ENCODE measurements at regions not wholly inside any gene's neighbourhood (a gene's known extent, or its start where the extent isn't known, plus 50 kb on each side); places are given as distances from the start of the nearest gene placed in this dataset.

GRCh38 chr12:126891789-126892188 is 1375.2 kb upstream of the TMEM132C start:
- H3K56ac ChIP-seq (replicated peaks; ENCODE audit: insufficient read length, low read depth, low read length), result no peak overlapping the region
- TF ChIP-seq CEBPB (IDR thresholded peaks at IDR 0.05; ENCODE audit: low read depth, low read length), result no peak
- TF ChIP-seq JUND (IDR thresholded peaks at IDR 0.05; ENCODE audit: low read length), result no peak
- no peak for TF ChIP-seq CHD2 (IDR thresholded peaks at IDR 0.05; ENCODE audit: low read length)
- TF ChIP-seq CHD1 (IDR thresholded peaks at IDR 0.05; ENCODE audit: low read depth, low read length), result no peak
- no peak for TF ChIP-seq RAD21 (IDR thresholded peaks at IDR 0.05 in 1 of 2, conservative IDR thresholded peaks at IDR 0.05 in 1 of 2; ENCODE audit: low read depth in 2 of 2, low read length in 2 of 2)
- no peak for TF ChIP-seq NRF1 (IDR thresholded peaks at IDR 0.05; ENCODE audit: low read depth, low read length)
- H3K9ac ChIP-seq (replicated peaks in 1 of 4; ENCODE audit: extremely low read depth in 1 of 4, low read depth in 3 of 4, low read length in 3 of 4), result no peak overlapping the region
- H2BK5ac ChIP-seq (ENCODE audit: low read depth, low read length), result no peak overlapping the region
- H3K4me2 ChIP-seq (ENCODE audit: insufficient read depth in 1 of 2, low read depth in 2 of 2, low read length in 2 of 2), result no peak overlapping the region
- H3K4me1 ChIP-seq (replicated peaks in 1 of 4; ENCODE audit: control insufficient read depth in 3 of 4, insufficient read depth in 4 of 4, low read length in 3 of 4), result no peaks in the 10 kb centered on the region
- no peaks in the 10 kb centered on the region for H4K20me1 ChIP-seq (replicated peaks in 1 of 2; ENCODE audit: control insufficient read depth in 1 of 2, insufficient read depth in 2 of 2, low read length in 2 of 2)
- no peak overlapping the region for H2BK15ac ChIP-seq (ENCODE audit: low read length)
- FAIRE-seq (no peak), DNase-seq (ENCODE audit: low read depth in 1 of 2, low spot score in 2 of 2) (peak in 1 of 2 experiments; percentile 57)
- no peaks in the 10 kb centered on the region for H3K36me3 ChIP-seq (ENCODE audit: control insufficient read depth in 2 of 4, insufficient read depth in 4 of 4, low read length in 3 of 4)
- H3K23me2 ChIP-seq (ENCODE audit: low read depth, low read length), result no peaks in the 10 kb centered on the region
- no peaks in the 10 kb centered on the region for H3K9me3 ChIP-seq (ENCODE audit: insufficient read depth in 2 of 2, low read depth in 1 of 2, low read length in 1 of 2)
- WGBS, 2 experiments (ENCODE audit: extremely low coverage in 1 of 2, insufficient coverage in 1 of 2, insufficient read length in 1 of 2, insufficient replicate concordance in 2 of 2, low coverage in 1 of 2, low lambda C conversion rate in 2 of 2, missing lambda C conversion rate in 1 of 2), result 88% methylated on average over 1 of the region's 1 CpG; no CpG with 5 or more reads in 1 of the 2 experiments
- no peak overlapping the region for H2BK20ac ChIP-seq (ENCODE audit: low read length)
- no peaks in the 10 kb centered on the region for H3K79me1 ChIP-seq (ENCODE audit: low read depth, low read length)
- H3K14ac ChIP-seq (ENCODE audit: insufficient read length), result no peak overlapping the region
- no peak overlapping the region for H2AK5ac ChIP-seq (ENCODE audit: low read depth, low read length)
- no peak overlapping the region for H2AFZ ChIP-seq (ENCODE audit: low read length)
- no peak overlapping the region for H4K91ac ChIP-seq (replicated peaks; ENCODE audit: insufficient read length, low read length)
- H3K4me3 ChIP-seq (ENCODE audit: extremely low read depth in 1 of 4, insufficient read depth in 2 of 4, low read depth in 3 of 4, low read length in 4 of 4), result no peak overlapping the region
- H3K23ac ChIP-seq (ENCODE audit: insufficient read length), result no peak overlapping the region
- no peak overlapping the region for H4K8ac ChIP-seq (ENCODE audit: extremely low read depth, insufficient read depth, low read length)
- H3K27ac ChIP-seq (ENCODE audit: low read depth, low read length), result no peak overlapping the region
- H3K27me3 ChIP-seq (replicated peaks in 1 of 4; ENCODE audit: control insufficient read depth in 3 of 4, extremely low read depth in 1 of 4, insufficient read depth in 3 of 4, low read length in 3 of 4), result no peaks in the 10 kb centered on the region
- POLR2A ChIA-PET (ENCODE audit: partially characterized antibody), result no interaction called here
- no peak overlapping the region for H3K4ac ChIP-seq (replicated peaks; ENCODE audit: insufficient read length, low read depth, low read length)
- no peak overlapping the region for H2BK120ac ChIP-seq (replicated peaks; ENCODE audit: low read depth, low read length)
- H2BK12ac ChIP-seq (ENCODE audit: low read depth, low read length), result no peak overlapping the region
- CTCF ChIA-PET (ENCODE audit: partially characterized antibody), result no interaction called here
- no peak overlapping the region for H4K5ac ChIP-seq (ENCODE audit: insufficient read length, low read depth, low read length)
- H3K18ac ChIP-seq (ENCODE audit: extremely low read depth, low read length), result no peak overlapping the region
- H3K79me2 ChIP-seq (ENCODE audit: control insufficient read depth in 1 of 2, insufficient read depth in 2 of 2, low read length in 2 of 2), result no peaks in the 10 kb centered on the region
